PFSK-1 (cell line): ENCODE measurements at regions not wholly inside any gene's neighbourhood (a gene's known extent, or its start where the extent isn't known, plus 50 kb on each side); places are given as distances from the start of the nearest gene placed in this dataset.

Source experiments
- FOXP2 ChIP-seq: optimal IDR thresholded peaks from 2 replicates; pipeline ENCODE3; 2011; ENCODE audit warnings: borderline replicate concordance, control low read depth, inconsistent platforms; ENCODE audit not compliant: insufficient read depth; ENCODE audit errors: extremely low read length, extremely low read depth
- POLR2AphosphoS5 ChIP-seq: IDR thresholded peaks from 2 replicates; pipeline ENCODE4 v1.6.1; 2012; ENCODE audit warnings: low read depth, mild to moderate bottlenecking, control low read depth, low read length, moderate library complexity
- SIN3A ChIP-seq: IDR thresholded peaks from 2 replicates; pipeline ENCODE4 v1.6.1; 2012; ENCODE audit warnings: mild to moderate bottlenecking, low read length, moderate library complexity, borderline replicate concordance; ENCODE audit not compliant: insufficient read depth
- TAF1 ChIP-seq: IDR thresholded peaks from 2 replicates; pipeline ENCODE4 v1.6.1; 2012; ENCODE audit warnings: low read length, control low read depth, borderline replicate concordance; ENCODE audit not compliant: insufficient read depth
- TF ChIP-seq, protein P1 (sequence below), 2 experiments: IDR thresholded peaks; 2 replicates each; pipeline versions ENCODE4 v1.6.1 to v1.8.0; 2011 to 2012; ENCODE audit warnings: low read depth in 2 of 2, low read length in 2 of 2, control low read depth in 1 of 2, inconsistent platforms in 1 of 2, mild to moderate bottlenecking in 1 of 2, moderate library complexity in 1 of 2; ENCODE audit not compliant: insufficient read depth in 1 of 2

DNA sequence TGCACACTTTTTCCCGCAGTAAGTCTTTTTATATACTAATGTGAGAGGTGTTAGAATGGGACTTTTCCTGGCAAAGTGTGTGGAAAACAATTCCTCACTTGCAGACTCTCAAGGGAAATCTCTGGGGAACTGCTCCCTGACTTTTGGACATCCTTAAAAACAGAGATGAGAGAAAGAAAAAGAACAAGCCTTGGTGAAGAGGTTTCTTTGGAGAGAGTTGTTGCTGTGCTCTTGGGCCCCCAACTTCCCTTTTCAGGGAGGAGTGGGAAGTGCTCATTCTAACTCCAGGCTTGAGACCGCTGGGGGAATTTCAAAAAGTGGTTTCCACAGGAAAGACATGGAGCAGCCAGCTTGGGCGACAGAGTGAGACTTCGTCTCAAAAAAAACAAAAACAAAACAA, 142.6 kb upstream of the SPRED2 start:
- TF ChIP-seq FOXP2: no peak
- TF ChIP-seq SIN3A: no peak
- TF ChIP-seq, protein P1, sequence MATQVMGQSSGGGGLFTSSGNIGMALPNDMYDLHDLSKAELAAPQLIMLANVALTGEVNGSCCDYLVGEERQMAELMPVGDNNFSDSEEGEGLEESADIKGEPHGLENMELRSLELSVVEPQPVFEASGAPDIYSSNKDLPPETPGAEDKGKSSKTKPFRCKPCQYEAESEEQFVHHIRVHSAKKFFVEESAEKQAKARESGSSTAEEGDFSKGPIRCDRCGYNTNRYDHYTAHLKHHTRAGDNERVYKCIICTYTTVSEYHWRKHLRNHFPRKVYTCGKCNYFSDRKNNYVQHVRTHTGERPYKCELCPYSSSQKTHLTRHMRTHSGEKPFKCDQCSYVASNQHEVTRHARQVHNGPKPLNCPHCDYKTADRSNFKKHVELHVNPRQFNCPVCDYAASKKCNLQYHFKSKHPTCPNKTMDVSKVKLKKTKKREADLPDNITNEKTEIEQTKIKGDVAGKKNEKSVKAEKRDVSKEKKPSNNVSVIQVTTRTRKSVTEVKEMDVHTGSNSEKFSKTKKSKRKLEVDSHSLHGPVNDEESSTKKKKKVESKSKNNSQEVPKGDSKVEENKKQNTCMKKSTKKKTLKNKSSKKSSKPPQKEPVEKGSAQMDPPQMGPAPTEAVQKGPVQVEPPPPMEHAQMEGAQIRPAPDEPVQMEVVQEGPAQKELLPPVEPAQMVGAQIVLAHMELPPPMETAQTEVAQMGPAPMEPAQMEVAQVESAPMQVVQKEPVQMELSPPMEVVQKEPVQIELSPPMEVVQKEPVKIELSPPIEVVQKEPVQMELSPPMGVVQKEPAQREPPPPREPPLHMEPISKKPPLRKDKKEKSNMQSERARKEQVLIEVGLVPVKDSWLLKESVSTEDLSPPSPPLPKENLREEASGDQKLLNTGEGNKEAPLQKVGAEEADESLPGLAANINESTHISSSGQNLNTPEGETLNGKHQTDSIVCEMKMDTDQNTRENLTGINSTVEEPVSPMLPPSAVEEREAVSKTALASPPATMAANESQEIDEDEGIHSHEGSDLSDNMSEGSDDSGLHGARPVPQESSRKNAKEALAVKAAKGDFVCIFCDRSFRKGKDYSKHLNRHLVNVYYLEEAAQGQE (IDR thresholded peaks at IDR 0.05; ENCODE audit: insufficient read depth in 1 of 2, low read depth in 2 of 2, low read length in 2 of 2): no peak
- TF ChIP-seq TAF1: no peak
- TF ChIP-seq POLR2AphosphoS5: no peak

DNA sequence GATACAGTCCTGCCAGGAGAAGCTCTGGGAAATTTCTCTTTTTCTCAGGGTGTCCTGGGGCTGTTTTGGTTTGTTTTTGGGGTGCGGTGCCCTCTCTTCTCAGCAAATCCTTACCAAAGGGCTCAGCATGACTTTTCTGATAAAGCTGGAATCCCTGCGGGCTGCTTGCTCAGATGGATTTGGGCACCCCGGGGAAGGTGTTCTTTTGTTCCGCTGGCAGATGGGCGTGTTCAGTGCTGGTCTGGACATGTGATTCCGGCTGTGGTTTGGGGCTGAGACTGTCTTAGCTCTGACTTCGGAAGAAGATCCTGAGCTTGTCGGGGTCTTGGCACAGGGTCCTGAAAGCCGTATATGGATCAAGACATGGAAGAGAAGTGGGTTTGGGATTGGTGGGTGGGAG, 134.2 kb upstream of the SPRED2 start:
- TF ChIP-seq, protein P1 (IDR thresholded peaks at IDR 0.05; ENCODE audit: insufficient read depth in 1 of 2, low read depth in 2 of 2, low read length in 2 of 2): no peak

DNA sequence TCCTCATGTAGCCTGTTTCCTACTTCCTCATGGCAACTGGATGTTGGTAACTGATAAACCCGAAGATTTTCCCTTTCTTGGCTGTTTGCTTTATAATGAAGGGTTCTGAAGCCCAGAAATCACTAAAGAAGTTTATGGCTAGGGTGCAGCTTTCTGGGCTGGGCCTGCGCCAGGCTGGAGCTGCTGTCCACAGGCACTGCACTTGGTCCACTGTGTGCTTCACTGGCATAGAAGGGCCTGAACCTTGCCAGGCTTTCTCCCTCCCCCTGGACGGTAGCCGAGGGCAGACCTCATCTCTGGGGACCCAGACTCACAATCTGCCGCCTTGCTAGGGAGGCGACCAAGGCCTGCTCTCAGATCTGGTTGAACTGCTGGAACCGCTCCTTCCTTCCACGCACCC, 133.3 kb upstream of the SPRED2 start:
- TF ChIP-seq POLR2AphosphoS5 (no peak), TAF1 (no peak), FOXP2 (no peak), SIN3A (no peak)
- TF ChIP-seq, protein P1 (IDR thresholded peaks at IDR 0.05; ENCODE audit: insufficient read depth in 1 of 2, low read depth in 2 of 2, low read length in 2 of 2): no peak

DNA sequence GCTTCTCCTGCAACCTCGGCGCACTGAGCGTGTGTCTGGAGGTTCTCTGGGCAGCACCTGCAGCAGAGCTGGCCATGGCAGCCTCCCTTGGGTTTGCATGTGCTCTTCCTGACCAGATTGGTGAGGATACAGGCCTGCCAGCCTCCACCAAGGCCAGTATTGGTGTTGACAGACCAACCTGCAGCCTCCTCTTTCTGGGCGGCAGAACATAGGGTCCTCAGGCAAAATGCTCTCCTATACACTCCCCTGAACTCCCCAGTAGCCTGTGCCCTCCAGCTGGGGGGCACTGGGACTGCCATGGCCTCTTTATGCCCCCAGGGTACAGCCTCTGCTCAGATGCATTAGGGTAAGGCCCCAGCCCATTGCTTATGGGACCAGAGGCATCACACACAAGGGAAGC, 131.9 kb upstream of the SPRED2 start:
- TF ChIP-seq TAF1: no peak
- TF ChIP-seq SIN3A: no peak
- TF ChIP-seq, protein P1 (IDR thresholded peaks at IDR 0.05; ENCODE audit: insufficient read depth in 1 of 2, low read depth in 2 of 2, low read length in 2 of 2): no peak
- TF ChIP-seq FOXP2: no peak
- TF ChIP-seq POLR2AphosphoS5: no peak

DNA sequence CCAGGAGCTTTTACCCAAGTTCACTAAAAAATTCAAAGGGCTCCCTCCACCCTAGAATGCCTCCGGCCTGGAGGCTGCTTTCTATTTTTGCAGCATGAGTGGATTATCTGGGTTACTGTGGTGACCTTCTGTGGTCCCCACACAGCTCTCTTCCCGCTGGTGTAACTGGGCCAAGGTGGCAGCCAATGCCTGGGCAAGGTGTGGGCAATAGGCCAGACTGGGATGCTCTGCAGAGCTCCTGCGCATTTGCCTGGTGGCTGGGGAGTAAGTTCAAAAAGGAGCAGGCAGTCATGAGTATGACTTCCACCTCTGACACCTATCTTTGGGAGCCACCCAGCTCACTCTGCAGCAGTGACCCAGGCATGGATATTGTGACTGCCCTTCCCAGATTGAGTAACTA, 130.5 kb upstream of the SPRED2 start:
- TF ChIP-seq POLR2AphosphoS5 (no peak), SIN3A (no peak), TAF1 (no peak), FOXP2 (no peak)
- TF ChIP-seq, protein P1 (IDR thresholded peaks at IDR 0.05; ENCODE audit: insufficient read depth in 1 of 2, low read depth in 2 of 2, low read length in 2 of 2): no peak
